ENCODE measurements at regions not wholly inside any gene's neighbourhood (a gene's known extent, or its start where the extent isn't known, plus 50 kb on each side); places are given as distances from the start of the nearest gene placed in this dataset.
"Not testable (repeated sequence)": the region's sequence is repeated elsewhere in the genome, so short reads cannot be mapped to it uniquely, and the experiment has no call there.

GRCh38 chr3:176219970-176220369 lies 977.3 kb downstream of the TBL1XR1 start:
- ATAC-seq (no peak), DNase-seq (no peak)
- intact Hi-C loops (cut with DNase I, micrococcal nuclease), result no loop called here

GRCh38 chr3:176214758-176215157 lies 982.5 kb downstream of the TBL1XR1 start:
- intact Hi-C loops (cut with DNase I, micrococcal nuclease), result no loop called here

DNA sequence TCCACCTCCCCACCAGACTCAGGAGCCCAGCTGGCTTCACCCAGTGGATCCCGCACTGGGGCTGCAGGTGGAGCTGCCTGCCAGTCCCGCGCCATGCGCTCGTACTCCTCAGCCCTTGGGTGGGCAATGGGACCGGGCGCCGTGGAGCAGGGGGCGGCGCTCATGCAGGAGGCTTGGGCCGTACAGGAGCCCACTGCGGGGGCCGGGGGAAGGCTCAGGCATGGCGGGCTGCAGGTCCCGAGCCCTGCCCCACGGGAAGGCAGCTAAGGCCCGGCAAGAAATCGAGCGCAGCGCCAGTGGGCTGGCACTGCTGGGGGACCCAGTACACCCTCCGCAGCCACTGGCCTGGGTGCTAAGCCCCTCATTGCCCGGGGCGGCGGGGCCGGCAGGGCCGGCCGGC lies 984.0 kb downstream of the TBL1XR1 start:
- intact Hi-C loops (cut with DNase I, micrococcal nuclease); ATAC-seq; DNase-seq: not testable (repeated sequence)

More at GRCh38 chr3:176214758-176215157, 982.5 kb downstream of the TBL1XR1 start:
- ATAC-seq (no peak), DNase-seq (no peak)

GRCh38 chr3:176208915-176209314 lies 988.4 kb downstream of the TBL1XR1 start:
- ATAC-seq (no peak), DNase-seq (no peak)
- intact Hi-C loops (cut with DNase I, micrococcal nuclease), result no loop called here

GRCh38 chr3:176208283-176208682 lies 989.0 kb downstream of the TBL1XR1 start:
- ATAC-seq, result no peak
- DNase-seq, result no peak

GRCh38 chr3:176206809-176207208 lies 990.5 kb downstream of the TBL1XR1 start:
- ATAC-seq, result no peak
- no peak for DNase-seq
- intact Hi-C loops (cut with DNase I, micrococcal nuclease), result no loop called here

More at GRCh38 chr3:176208283-176208682, 989.0 kb downstream of the TBL1XR1 start:
- intact Hi-C loops (cut with DNase I, micrococcal nuclease), result no loop called here

GRCh38 chr3:176202652-176203051 lies 994.6 kb downstream of the TBL1XR1 start:
- DNase-seq, result no peak
- no peak for ATAC-seq
- intact Hi-C loops (cut with DNase I, micrococcal nuclease), result no loop called here

DNA sequence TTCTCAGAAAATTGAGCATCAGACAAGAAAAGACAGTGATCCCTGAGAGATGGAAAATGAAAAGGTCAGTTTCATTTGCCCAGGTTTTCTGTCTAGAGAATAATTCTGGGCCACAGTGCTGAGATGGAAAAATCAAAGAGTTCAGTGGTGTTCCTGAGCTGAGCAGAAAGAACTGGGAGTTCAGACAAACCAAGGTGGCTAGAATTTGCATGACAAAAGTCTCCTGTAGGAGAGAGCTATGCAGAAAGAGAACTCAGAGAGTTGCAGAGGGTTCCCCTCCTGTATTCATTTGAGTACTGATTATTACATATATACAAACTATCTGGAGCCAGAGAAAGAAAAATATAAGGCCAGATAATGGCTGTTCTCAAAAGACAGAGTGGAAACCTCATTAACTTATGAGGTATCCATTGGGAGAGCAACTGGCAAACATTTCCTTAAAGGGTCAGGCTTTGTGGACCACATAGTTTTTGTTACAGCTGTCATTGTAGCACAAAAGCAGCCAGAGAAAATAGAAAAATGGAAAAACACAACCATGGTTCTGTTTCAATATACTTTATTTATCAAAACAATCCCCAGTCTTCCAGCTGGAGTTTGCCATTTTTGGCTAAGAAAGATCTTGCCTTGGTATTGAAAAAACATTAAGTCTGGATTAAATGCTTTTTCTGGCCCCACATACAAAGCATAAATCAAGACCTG lies 1004.1 kb downstream of the TBL1XR1 start:
- DNase-seq (no peak), ATAC-seq (no peak)
- intact Hi-C loops (cut with DNase I, micrococcal nuclease), result no loop called here

- intact Hi-C loops (cut with DNase I, micrococcal nuclease), result no loop called here
- ATAC-seq (no peak), DNase-seq (no peak)
These were observed 1006.5 kb downstream of the TBL1XR1 start for GRCh38 chr3:176190755-176191154.

DNA sequence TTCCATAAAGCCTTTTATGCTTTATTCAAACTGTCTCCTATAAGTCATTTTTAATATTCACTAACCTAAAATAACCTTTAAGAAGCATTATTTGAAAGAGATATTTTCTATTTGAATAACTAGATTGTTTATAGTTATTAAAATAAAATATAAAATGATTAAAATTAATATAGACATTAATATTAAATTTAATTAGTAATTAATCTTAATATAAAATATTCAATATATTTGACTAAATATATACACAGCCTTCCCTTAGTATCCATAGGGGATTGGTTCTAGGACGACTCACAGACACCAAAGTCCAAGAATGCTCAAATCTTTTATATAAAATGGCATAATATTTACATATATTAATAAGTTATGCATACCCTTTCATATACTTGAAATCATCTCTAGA lies 1014.1 kb downstream of the TBL1XR1 start:
- DNase-seq (no peak), ATAC-seq (no peak)
- intact Hi-C loops (cut with DNase I, micrococcal nuclease), result no loop called here

GRCh38 chr3:176174060-176174459 lies 1023.2 kb downstream of the TBL1XR1 start:
- intact Hi-C loops (cut with DNase I, micrococcal nuclease), result no loop called here
- no peak for ATAC-seq

DNA sequence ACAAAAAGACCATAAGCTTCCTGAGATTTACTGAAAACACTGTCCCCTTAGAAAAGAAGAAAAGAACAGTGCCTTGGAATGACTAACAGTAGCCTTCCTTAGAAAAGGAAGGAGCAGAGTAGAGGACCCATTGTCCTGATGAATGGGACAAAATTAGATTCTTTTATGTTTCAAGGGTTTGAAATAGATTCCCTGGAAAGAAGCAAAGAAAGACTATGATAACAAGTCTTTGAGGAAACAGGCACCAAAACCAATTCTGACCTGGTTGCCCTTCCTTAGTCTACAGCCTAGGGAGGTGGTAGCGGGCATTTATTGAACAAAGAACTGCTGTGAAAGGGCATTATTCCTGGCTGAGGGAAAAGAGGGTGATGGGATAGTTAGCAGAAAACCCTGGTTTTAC lies 1024.8 kb downstream of the TBL1XR1 start:
- no peak for ATAC-seq
- intact Hi-C loops (cut with DNase I, micrococcal nuclease), result no loop called here
- DNase-seq, result no peak

More at GRCh38 chr3:176174060-176174459, 1023.2 kb downstream of the TBL1XR1 start:
- DNase-seq, result no peak

DNA sequence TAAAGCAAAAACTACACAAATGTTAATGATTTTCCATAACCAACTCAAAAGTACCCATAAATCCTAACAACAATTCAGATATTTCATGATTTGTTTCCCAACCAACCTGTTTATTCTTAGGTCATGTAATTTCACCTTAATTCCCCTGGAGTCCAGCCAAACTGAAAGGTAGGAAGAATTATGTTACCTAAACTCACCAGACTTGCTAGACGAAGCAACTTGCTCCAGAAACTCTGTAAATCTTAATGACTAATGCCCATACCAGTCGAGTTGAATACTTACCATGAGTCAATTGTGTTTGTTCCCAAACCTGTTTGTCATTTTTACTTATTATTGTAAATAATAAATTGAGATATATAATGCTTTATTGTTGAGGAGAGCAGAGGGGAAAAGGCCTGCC lies 1030.0 kb downstream of the TBL1XR1 start:
- DNase-seq, result no peak
- intact Hi-C loops (cut with DNase I, micrococcal nuclease), result no loop called here
- ATAC-seq, result no peak

DNA sequence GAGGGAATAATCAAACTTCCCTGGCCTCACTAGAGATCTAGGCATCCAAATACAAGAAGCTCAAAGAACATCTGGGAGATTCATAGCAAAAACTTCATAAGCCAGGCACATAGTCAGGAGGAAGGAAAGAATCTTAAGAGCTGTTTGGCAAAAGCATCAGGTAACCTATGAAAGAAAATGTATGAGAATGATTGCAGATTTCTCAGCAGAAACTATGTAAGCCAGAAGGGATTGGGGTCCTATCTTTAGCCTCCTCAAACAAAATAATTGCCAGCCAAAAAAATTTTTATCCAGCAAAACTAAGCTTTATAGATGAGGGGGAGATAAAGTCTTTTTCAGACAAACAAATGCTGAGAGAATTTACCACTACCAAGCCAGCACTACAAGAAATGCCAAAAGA lies 1036.3 kb downstream of the TBL1XR1 start:
- ATAC-seq, result no peak

DNA sequence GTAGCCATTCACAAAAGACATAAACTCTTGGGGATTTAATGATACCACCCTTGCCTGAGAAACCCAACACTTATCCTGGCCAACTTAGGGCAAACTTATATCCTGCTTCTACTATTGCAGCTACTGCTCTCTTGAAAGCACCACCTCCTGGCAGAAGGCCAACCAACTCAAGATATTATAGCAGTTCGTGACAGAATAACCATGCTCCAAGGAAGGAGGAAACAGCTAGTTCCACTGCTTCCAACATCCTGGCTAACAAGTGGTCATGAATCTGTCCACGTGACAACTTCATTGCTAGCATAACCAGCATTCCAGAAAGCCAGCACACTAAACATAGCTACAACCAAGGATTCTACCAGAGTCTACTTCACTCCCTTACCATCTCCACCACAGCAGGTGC lies 1037.5 kb downstream of the TBL1XR1 start:
- intact Hi-C loops (cut with DNase I, micrococcal nuclease), result no loop called here

More for the DNA sequence above, 1036.3 kb downstream of the TBL1XR1 start:
- intact Hi-C loops (cut with DNase I, micrococcal nuclease), result no loop called here
- DNase-seq, result no peak

DNA sequence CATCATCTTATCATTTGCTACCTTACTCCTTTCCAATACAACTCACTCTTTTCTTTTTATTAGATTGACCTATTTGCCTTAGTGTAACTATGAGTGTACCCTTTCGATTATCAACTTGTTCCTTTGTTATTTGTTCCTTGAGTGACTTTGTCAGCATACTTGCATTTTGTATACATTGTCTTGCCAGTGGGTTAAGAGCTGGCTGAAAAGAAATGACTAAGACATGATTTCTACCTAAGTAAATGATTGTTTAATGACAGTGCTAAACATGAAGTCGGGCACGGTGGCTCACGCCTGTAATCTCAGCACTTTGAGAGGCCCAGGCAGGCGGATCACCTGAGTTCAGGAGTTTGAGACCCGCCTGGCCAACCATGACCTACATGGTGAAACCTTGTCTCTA lies 1042.3 kb downstream of the TBL1XR1 start:
- intact Hi-C loops (cut with DNase I, micrococcal nuclease), result no loop called here
- no peak for DNase-seq
- ATAC-seq, result no peak

More for the DNA sequence above, 1037.5 kb downstream of the TBL1XR1 start:
- peak in 1 of 2 donors; percentile 10 for DNase-seq
- ATAC-seq, result no peak

DNA sequence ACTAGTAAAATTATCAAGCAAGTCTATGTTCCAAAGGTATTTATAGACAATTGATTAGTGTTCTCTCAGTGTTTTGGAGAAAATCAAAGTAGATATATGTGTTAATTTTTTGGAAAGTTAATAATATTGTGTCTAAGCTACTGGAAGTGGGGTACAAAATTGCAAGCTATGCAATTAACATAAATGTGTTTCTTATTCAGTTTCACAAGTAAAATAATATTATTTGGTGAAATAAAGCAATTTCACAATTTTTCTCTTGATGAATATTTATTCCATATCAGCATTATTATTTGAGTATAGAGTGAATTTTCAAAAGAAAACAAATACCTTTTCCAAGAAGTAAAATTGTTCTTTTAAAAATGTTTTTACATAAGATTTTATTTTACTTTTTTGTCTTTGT lies 1047.7 kb downstream of the TBL1XR1 start:
- ATAC-seq, result no peak
- DNase-seq, result no peak
- intact Hi-C loops (cut with DNase I, micrococcal nuclease), result no loop called here

DNA sequence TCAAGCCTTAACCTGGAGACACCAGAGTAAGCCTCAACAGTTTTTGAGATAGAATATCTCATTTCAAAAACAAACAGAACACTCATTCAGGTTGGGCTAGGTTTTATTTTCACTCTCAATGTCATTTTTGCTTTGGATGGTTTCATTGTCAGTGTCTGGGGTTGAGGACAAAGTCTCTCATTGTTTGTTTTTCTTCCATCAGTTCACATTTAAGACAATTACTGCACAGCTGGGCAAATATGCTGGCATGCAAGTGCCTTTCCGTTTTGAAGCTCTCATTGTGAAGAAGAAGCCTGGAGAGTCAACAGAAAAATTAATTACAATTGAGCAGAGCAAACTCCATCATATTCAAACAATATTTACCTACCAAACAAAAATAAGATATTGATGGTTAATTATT lies 1050.0 kb downstream of the TBL1XR1 start:
- no peak for DNase-seq
- intact Hi-C loops (cut with DNase I, micrococcal nuclease), result no loop called here
- ATAC-seq, result peak; percentile 46

DNA sequence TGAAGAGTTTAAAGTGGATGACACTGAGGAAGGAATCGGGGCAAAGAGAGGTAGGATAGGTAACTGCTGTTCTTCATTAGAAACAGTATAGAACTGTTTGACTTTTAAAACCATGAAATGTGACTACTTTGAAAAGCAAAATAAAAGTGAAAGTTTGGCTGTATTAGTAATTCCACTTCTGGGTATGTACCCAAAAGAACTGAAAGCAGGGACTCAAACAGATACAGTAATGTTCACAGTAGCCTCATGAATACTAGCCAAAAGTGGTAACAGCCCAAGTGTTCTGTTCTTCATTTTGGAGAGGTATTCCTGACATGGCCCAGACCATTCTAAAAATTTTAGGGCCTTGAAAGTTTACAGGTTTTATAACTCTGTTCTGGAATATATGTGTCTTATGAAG lies 1055.4 kb downstream of the TBL1XR1 start:
- DNase-seq, result no peak
- ATAC-seq, result no peak
- intact Hi-C loops (cut with DNase I, micrococcal nuclease), result no loop called here

DNA sequence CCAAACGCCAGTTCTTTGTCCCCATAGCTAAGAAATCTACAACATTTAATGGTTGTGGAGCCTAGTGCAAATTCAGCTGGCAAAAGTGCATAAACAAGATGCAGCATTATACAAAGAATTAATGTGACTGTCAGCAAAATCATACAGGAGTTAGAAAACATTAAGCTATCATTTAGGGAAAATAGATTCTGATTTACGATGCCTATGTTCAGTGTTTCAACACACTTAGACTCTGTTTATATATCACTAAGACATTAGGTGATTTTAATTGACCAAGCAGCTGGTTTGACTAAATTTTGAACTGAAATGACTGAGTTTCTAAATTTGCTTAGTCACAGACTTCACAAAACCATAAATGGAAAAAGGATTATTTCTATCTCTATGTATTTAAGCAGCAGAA lies 1076.8 kb downstream of the TBL1XR1 start:
- intact Hi-C loops (cut with DNase I, micrococcal nuclease), result no loop called here
- DNase-seq, result no peak
- no peak for ATAC-seq

GRCh38 chr3:176119826-176120225 lies 1077.5 kb downstream of the TBL1XR1 start:
- ATAC-seq, result no peak
- intact Hi-C loops (cut with DNase I, micrococcal nuclease), result no loop called here
- no peak for DNase-seq
